NB4 (cell line): ENCODE measurements at regions not wholly inside any gene's neighbourhood (a gene's known extent, or its start where the extent isn't known, plus 50 kb on each side); places are given as distances from the start of the nearest gene placed in this dataset.

Source experiments
- POLR2A ChIP-seq: IDR thresholded peaks from 2 replicates; pipeline ENCODE4 v1.6.1; 2011; ENCODE audit warnings: mild to moderate bottlenecking; ENCODE audit not compliant: insufficient read length; ENCODE audit errors: extremely low read depth
- TF ChIP-seq, protein P1 (sequence below): IDR thresholded peaks from one replicate; pipeline ENCODE4 v1.5.1; 2012; ENCODE audit warnings: low read depth, low read length

DNA sequence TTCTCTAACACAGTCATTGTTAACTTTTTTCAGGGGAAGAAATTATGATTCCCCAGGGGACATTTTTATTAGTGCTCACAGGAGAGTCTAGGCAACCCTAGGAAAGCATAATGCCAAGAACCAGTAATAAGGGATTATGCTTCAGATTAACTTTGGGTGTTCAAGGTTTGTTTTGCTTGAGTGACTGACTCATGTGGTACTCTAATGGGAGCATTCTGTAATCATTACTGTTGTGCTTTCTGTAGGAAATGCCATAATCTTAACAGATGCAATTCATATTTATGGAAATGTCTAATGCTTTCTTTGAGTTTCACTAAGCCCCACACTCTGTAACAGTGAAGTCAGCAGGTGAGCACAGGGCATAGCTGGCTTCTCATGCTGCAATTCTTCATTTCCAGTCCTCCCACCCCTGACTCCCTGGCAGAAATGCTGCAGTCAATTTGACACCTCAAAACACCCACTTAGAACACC is 263.4 kb upstream of the MAN1A1 start:
- TF ChIP-seq, protein P1, sequence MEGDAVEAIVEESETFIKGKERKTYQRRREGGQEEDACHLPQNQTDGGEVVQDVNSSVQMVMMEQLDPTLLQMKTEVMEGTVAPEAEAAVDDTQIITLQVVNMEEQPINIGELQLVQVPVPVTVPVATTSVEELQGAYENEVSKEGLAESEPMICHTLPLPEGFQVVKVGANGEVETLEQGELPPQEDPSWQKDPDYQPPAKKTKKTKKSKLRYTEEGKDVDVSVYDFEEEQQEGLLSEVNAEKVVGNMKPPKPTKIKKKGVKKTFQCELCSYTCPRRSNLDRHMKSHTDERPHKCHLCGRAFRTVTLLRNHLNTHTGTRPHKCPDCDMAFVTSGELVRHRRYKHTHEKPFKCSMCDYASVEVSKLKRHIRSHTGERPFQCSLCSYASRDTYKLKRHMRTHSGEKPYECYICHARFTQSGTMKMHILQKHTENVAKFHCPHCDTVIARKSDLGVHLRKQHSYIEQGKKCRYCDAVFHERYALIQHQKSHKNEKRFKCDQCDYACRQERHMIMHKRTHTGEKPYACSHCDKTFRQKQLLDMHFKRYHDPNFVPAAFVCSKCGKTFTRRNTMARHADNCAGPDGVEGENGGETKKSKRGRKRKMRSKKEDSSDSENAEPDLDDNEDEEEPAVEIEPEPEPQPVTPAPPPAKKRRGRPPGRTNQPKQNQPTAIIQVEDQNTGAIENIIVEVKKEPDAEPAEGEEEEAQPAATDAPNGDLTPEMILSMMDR = no peak
- TF ChIP-seq POLR2A = no peak
